DMS114 treated with DMSO at 0.1 percent for 48 hours (cell line): ENCODE measurements at regions not wholly inside any gene's neighbourhood (a gene's known extent, or its start where the extent isn't known, plus 50 kb on each side); places are given as distances from the start of the nearest gene placed in this dataset.
"Not testable (repeated sequence)": the region's sequence is repeated elsewhere in the genome, so short reads cannot be mapped to it uniquely, and the experiment has no call there.

ENCODE experiments used
- DNase-seq: peaks from one replicate; lab custom pipeline; 2025; ENCODE audit not compliant: unreplicated experiment; lab: John Stamatoyannopoulos, UW

DNA sequence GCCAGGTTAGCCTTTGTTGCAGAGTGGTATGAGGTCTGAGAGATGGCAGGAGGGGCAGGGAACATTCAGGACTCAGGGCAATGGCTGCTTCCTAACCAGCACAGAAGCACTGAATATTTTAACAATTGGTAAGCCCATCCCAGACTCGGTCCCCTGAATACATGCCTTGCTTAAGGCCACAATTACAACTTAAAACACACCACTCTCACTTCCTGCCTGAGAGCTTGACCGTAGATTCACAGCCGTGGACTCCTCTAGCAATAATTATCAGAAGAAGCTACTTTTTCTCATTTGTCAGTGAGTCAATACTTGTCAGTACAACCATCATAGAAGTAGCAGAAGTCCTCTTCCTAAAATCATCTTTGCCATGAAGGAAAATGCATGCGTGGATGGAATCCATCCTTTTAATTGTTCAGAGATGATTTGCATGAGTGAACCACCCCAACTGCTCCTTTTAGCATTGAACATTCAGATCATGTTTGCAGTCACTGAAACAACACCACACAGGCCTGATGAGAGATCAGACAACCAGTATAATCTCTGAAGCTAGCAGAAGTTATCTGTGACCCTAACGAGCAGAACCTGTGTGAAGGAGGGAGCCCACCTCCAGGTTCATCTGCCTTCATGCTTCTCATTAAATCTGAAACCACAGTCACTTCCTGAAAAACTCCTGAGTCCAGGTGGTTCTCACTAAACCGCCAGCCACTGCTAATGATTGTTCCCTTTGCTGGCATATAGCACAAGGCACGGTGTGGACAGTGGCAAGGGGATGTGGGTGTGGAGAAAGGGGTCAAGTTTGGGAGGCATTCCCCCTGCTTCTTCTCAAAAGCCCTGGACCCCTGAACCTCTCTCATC, 333.9 kb upstream of the CNR1 start:
- DNase-seq, result no peak

DNA sequence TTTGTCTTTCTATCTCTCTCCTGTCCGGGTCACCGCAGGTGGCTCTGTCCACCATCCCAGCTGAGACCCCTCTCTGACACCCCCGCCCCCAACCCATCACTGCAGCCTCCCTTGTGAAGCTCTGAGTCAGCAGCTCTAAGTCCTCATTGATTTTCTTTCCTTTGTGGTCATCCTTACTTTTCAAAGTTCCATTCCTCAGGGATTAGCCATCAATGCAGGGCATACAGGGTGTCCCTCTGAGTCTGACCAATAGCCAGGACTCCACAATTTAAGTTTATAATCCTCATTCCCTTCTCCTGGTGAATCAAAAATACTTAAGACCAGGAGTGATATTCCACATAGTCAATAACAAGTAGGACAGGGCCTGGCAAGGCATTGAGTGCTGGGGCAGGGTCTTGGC, 333.3 kb upstream of the CNR1 start:
- no peak for DNase-seq

- not testable (repeated sequence) for DNase-seq
These were observed 331.3 kb upstream of the CNR1 start for GRCh38 chr6:88497403-88497802.

GRCh38 chr6:88494401-88495140, 328.4 kb upstream of the CNR1 start:
- no peak for DNase-seq

DNA sequence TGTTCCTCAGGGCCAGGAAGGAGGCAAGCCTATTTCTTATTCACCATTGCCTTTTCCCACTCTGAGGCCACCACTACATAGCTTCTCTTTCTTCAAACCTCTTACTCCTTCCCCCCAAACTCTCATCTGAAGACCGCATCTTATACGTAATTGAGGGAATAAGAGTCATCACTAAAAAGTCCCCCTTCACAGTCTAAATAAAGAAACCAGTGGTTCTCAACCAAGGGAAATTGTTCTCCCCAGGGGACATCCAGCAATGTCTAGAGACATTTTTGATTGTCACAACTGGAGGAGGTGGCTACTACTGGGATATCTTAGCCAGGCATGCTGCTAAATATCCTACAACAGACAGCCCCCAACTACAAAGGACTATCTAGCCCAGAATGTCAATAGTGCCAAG, 327.6 kb upstream of the CNR1 start:
- no peak for DNase-seq

DNA sequence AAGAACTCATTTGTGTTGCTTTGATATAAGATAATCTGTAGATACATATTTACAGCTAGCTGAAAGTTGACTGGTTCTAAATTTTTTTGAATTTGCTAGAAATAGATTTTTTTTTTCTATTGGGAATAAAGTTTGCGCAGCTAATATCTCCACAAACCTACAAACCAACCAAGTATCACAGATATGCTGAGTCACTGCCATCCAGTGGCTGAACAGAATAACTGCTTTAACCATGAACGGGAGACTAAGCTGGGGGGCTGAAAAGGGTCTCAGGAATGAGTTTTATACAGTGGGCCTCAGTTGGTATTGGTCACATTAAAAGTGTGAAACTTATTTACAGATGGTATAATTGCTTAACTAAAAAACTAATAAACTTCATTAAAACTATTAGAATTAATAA, 326.7 kb upstream of the CNR1 start:
- DNase-seq, result peak; percentile 5

DNA sequence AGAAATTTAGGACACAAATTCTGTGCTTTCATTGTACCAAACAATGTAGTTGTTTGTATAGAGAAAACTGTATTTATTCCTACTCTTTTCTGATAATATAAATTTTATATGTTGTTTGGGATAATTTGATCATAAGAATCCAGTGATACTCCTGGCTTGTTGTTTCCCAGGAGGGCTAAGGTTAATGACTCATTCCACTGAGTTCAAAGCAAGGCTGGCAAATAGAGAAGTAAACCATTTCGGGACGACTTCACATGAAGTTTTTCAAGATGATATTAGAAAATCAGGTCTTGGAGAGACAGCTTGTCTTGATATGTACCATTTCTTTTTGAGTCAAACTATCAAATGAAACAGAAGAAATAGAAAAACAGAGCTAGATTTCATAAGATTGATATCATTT, 326.1 kb upstream of the CNR1 start:
- no peak for DNase-seq

DNA sequence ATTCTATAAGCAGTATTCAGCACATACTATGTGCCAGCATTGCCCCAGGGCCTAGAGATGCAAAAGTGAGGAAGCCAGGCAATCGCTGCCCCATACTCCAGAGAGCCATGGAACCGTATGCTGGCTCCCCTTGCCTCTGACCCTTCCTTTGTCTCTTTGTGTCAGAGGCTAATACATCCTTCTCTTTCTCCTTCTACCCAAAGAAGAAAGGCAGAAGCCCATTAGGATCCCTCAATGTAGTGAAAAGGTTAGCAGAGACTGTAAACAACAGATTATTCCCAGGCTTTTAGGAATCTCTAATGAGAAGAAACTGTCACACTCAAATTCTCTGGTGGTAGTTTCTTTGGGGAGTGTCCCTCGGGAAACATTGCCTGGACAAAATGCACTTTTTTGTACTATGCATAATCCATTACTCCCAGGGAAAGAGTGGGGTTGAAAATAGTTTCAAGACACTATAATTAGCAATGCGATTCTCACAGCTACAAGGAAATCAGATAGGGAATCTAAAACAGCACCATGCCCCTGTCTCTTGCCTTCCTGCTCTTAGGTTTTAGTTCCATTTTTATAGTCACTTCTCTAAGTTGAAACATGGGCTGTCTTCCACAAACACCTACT, 325.2 kb upstream of the CNR1 start:
- no peak for DNase-seq

- no peak for DNase-seq
These were observed 324.7 kb upstream of the CNR1 start for GRCh38 chr6:88490908-88491264.

GRCh38 chr6:88490195-88490907, 324.2 kb upstream of the CNR1 start:
- no peak for DNase-seq

GRCh38 chr6:88483424-88483823, 317.3 kb upstream of the CNR1 start:
- DNase-seq, result no peak

DNA sequence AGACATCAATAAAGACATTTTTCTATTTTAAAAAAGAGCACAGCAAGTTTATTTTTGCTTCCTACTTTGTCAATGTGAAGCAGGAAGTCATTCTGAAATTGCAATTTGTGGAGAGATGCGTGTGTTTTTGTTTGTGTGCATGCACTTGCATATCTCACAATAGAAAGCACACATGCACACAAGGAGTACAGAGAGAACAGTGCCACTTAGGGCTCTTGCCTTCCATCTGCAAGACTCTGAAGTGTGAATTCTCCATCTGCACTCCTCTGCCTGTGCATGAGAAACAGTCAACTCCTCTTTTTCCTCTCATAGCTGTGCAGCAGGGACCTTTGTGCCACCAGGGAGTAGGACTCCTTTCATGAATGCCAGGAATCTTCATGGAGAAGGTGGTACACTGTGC, 316.3 kb upstream of the CNR1 start:
- DNase-seq, result no peak

DNA sequence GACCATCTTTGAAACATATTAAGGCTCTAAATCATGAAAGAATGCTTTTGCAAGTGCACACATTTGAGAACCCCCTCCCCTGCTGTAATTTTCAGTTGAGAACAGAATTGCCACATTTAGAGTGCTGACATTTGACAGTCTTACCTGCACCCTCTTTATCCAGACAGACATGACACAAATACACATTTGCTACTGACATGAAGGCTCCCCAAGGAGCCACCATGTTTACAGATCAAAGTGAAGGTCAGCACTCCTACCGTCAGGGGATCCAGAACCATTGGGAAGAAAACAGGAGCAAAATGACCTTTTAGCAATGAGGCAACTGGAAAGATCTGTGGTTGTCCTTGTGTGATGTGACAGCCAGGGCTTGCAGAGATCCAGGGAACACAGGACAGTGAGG, 315.4 kb upstream of the CNR1 start:
- DNase-seq, result no peak

- no peak for DNase-seq
These were observed 314.7 kb upstream of the CNR1 start for GRCh38 chr6:88480816-88481215.

- no peak for DNase-seq
These were observed 311.3 kb upstream of the CNR1 start for GRCh38 chr6:88477413-88477812.

GRCh38 chr6:88476388-88476787, 310.2 kb upstream of the CNR1 start:
- DNase-seq, result no peak

- DNase-seq, result no peak
These were observed 308.6 kb upstream of the CNR1 start for GRCh38 chr6:88474720-88475119.

DNA sequence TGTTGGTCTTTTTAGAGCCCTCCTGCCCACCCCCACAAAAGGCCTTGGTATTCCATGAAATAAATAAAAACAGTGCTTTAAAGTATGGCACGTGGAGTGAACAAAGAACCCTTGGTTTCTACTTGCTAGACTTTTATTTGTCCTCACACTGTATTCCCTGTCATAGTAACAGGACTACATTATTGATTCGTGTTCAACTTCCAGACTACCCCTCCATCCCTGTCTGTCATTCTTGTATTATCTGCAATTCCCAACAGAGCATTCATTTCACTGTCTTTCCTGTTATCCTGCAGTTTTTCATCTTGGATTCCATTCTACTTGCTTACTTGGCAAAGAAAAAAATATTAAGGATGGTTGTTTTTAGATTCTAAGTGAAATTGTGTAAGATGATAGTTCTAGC, 307.4 kb upstream of the CNR1 start:
- no peak for DNase-seq

DNA sequence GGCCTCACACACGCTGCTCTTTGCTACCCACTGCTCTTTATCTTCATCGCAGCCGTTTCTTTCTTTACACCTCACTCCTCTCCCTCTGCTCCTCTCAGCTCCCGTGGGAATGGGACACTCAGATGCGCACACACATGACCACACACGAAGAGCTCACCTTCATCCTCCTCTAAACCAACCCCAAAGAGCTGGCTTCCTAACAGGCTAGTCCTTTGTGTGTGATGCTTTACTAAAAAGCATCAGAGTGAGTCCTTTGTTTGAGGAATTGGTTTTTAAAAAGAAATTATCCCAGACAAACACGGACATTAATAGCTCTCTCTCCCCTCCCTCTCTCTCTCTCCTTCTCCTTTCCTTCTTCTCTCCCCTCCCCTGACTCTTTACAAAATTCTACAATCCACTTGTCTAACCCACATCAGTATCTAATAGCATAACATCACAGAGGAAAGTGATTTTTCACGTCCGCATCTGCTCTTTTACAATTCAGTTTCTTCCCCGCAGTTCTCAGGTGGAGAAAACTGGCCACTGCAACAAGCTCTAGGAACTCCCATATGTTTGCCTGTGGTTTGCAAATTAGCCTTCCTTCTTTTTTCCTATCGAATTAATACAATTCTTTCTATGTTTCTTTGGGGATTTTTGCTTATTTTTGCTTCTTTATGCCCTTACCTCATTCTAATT, 306.8 kb upstream of the CNR1 start:
- DNase-seq, result no peak

- no peak for DNase-seq
These were observed 293.5 kb upstream of the CNR1 start for GRCh38 chr6:88459643-88460042.

DNA sequence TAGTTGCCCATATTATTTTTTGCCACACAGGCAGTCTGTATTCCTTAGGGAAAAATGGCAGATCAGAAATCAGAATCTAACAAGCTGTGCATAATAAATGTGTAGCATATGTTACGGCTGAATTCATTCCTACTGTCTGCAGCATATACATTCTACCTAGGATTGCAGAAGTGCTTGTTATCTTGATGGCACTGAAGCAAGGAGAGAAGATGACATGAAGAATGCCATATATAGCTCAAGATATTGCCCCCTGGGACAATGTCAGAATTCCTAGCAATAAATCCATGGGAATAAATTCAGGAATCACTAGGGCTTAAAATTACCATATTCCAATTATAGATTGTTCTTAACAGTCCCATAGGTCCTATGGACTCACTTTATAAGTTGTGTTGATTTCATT, 293.0 kb upstream of the CNR1 start:
- no peak for DNase-seq
